ENCODE measurements at regions not wholly inside any gene's neighbourhood (a gene's known extent, or its start where the extent isn't known, plus 50 kb on each side); places are given as distances from the start of the nearest gene placed in this dataset.

DNA sequence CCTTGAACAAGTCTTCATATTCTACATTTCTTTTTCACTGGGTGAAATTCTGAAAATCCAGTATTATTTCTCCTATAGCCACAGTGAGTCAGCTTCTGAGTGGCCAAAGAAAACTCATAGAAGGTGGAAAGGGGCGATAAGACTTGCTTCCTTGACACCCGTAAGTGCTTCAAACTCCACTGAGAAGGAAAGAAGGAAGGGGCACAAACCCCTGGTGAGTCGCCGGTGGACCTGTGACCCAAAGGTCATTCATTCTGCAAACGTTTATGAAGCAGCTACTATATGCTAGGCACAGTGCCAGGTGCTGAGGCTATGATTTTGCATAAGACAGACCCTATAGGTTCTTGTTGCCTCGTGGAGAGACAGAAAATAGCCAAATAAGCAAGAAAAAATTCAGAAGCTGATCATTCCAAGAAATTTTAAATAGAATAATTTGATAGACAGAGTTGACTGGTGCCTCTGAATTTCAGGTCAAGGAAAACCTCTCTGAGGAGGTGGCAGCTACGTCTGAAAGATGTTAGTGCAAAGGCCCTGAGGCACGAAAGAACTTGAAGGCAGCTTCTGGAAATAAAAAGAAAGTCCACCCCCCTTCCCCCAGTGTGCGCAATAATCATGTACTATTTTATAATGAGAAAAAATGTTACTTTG, 118.2 kb downstream of the CD24 start:
- no peak for TF ChIP-seq POLR2A (IDR thresholded peaks at IDR 0.05)
- TF ChIP-seq, protein P1, sequence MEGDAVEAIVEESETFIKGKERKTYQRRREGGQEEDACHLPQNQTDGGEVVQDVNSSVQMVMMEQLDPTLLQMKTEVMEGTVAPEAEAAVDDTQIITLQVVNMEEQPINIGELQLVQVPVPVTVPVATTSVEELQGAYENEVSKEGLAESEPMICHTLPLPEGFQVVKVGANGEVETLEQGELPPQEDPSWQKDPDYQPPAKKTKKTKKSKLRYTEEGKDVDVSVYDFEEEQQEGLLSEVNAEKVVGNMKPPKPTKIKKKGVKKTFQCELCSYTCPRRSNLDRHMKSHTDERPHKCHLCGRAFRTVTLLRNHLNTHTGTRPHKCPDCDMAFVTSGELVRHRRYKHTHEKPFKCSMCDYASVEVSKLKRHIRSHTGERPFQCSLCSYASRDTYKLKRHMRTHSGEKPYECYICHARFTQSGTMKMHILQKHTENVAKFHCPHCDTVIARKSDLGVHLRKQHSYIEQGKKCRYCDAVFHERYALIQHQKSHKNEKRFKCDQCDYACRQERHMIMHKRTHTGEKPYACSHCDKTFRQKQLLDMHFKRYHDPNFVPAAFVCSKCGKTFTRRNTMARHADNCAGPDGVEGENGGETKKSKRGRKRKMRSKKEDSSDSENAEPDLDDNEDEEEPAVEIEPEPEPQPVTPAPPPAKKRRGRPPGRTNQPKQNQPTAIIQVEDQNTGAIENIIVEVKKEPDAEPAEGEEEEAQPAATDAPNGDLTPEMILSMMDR (IDR thresholded peaks at IDR 0.05): no peak
